Nephron (organoid): ENCODE measurements at regions not wholly inside any gene's neighbourhood (a gene's known extent, or its start where the extent isn't known, plus 50 kb on each side); places are given as distances from the start of the nearest gene placed in this dataset.
A peak's percentile ranks its signal among the peaks of the same experiment; 100 is the strongest.

Source experiments
- H3K27ac Mint-ChIP-seq, 3 experiments: 2 replicates each; pipeline ENCODE4 v1.8.0; 2020; ENCODE audit warnings: mixed read lengths in 3 of 3, mild to moderate bottlenecking in 2 of 3, moderate library complexity in 1 of 3
- H3K27me3 Mint-ChIP-seq: 2 replicates; pipeline ENCODE4 v1.8.0; 2021; ENCODE audit warnings: low read depth, mild to moderate bottlenecking, moderate library complexity, mixed read lengths
- H3K36me3 Mint-ChIP-seq: 2 replicates; pipeline ENCODE4 v1.8.0; 2020; ENCODE audit warnings: low read depth, mixed read lengths
- H3K4me1 Mint-ChIP-seq: 2 replicates; pipeline ENCODE4 v1.8.0; 2020; ENCODE audit warnings: mixed read lengths
- H3K4me3 Mint-ChIP-seq, 3 experiments: 2 replicates each; pipeline ENCODE4 v1.8.0; 2020; ENCODE audit warnings: mild to moderate bottlenecking in 3 of 3, mixed read lengths in 3 of 3, moderate library complexity in 2 of 3
- H3K9me3 Mint-ChIP-seq: 2 replicates; pipeline ENCODE4 v1.8.0; 2020; ENCODE audit warnings: mixed read lengths
- CTCF ChIP-seq, 3 experiments: fragments of 200-600 bp; sonication (generic); IDR thresholded peaks; one replicate each; pipeline ENCODE4 v1.5.0; 2021; ENCODE audit warnings: antibody characterized with exemption in 3 of 3; ENCODE audit not compliant: unreplicated experiment in 3 of 3

- Mint-ChIP-seq H3K4me1 (no peaks in the 10 kb centered on the region), H3K27ac (no peak overlapping the region), H3K4me3 (no peak overlapping the region), H3K9me3 (peaks cover 9% of the 10 kb centered on the region), H3K36me3 (no peaks in the 10 kb centered on the region), H3K27me3 (no peaks in the 10 kb centered on the region)
- no peak for TF ChIP-seq CTCF (IDR thresholded peaks at IDR 0.05; ENCODE audit: unreplicated experiment in 3 of 3)
Observed at GRCh38 chr18:76246590-76246989, 248.5 kb downstream of the ZNF516 start.

GRCh38 chr18:76234676-76235060, 260.4 kb downstream of the ZNF516 start:
- no peak for TF ChIP-seq CTCF (IDR thresholded peaks at IDR 0.05; ENCODE audit: unreplicated experiment in 3 of 3)
- Mint-ChIP-seq H3K4me3 (peak overlapping the region in 2 of 3 experiments; percentile 14 to 69), H3K27me3 (no peaks in the 10 kb centered on the region), H3K27ac (peak overlapping the region; percentile 63 to 97 (median 90)), H3K36me3 (peaks cover 8% of the 10 kb centered on the region), H3K4me1 (peaks cover 33% of the 10 kb centered on the region), H3K9me3 (peaks cover 35% of the 10 kb centered on the region)

GRCh38 chr18:76233876-76234675, 261.0 kb downstream of the ZNF516 start:
- peak overlapping the region in 2 of 3 experiments; percentile 22 to 69 for H3K4me3 Mint-ChIP-seq
- H3K4me1 Mint-ChIP-seq, result peaks cover 33% of the 10 kb centered on the region
- no peak for TF ChIP-seq CTCF (IDR thresholded peaks at IDR 0.05; ENCODE audit: unreplicated experiment in 3 of 3)
- peak overlapping the region; percentile 63 to 97 (median 90) for H3K27ac Mint-ChIP-seq
- H3K27me3 Mint-ChIP-seq, result no peaks in the 10 kb centered on the region
- H3K36me3 Mint-ChIP-seq, result peaks cover 8% of the 10 kb centered on the region
- H3K9me3 Mint-ChIP-seq, result peaks cover 31% of the 10 kb centered on the region

- peak overlapping the region; percentile 63 to 97 (median 90) for H3K27ac Mint-ChIP-seq
- peaks cover 8% of the 10 kb centered on the region for H3K36me3 Mint-ChIP-seq
- peaks cover 33% of the 10 kb centered on the region for H3K4me1 Mint-ChIP-seq
- H3K9me3 Mint-ChIP-seq, result peaks cover 25% of the 10 kb centered on the region
- H3K4me3 Mint-ChIP-seq, result peak overlapping the region in 1 of 3 experiments; percentile 13
- H3K27me3 Mint-ChIP-seq, result no peaks in the 10 kb centered on the region
- no peak for TF ChIP-seq CTCF (IDR thresholded peaks at IDR 0.05; ENCODE audit: unreplicated experiment in 3 of 3)
Observed at GRCh38 chr18:76233406-76233805, 261.6 kb downstream of the ZNF516 start.

GRCh38 chr18:76232779-76233178, 262.3 kb downstream of the ZNF516 start:
- peaks cover 20% of the 10 kb centered on the region for H3K9me3 Mint-ChIP-seq
- H3K4me1 Mint-ChIP-seq, result peaks cover 33% of the 10 kb centered on the region
- H3K27me3 Mint-ChIP-seq, result no peaks in the 10 kb centered on the region
- peak overlapping the region; percentile 38 to 97 (median 63) for H3K27ac Mint-ChIP-seq
- H3K36me3 Mint-ChIP-seq, result peaks cover 3% of the 10 kb centered on the region
- no peak for TF ChIP-seq CTCF (IDR thresholded peaks at IDR 0.05; ENCODE audit: unreplicated experiment in 3 of 3)
- H3K4me3 Mint-ChIP-seq, result peak overlapping the region in 1 of 3 experiments; percentile 50

- H3K36me3 Mint-ChIP-seq, result no peaks in the 10 kb centered on the region
- no peak overlapping the region for H3K27ac Mint-ChIP-seq
- H3K4me3 Mint-ChIP-seq, result no peak overlapping the region
- H3K9me3 Mint-ChIP-seq, result peaks cover 13% of the 10 kb centered on the region
- peaks cover 33% of the 10 kb centered on the region for H3K4me1 Mint-ChIP-seq
- TF ChIP-seq CTCF (IDR thresholded peaks at IDR 0.05; ENCODE audit: unreplicated experiment in 3 of 3), result no peak
- no peaks in the 10 kb centered on the region for H3K27me3 Mint-ChIP-seq
Observed at GRCh38 chr18:76232010-76232409, 263.0 kb downstream of the ZNF516 start.
